ENCODE measurements at regions not wholly inside any gene's neighbourhood (a gene's known extent, or its start where the extent isn't known, plus 50 kb on each side); places are given as distances from the start of the nearest gene placed in this dataset.
"Not testable (repeated sequence)": the region's sequence is repeated elsewhere in the genome, so short reads cannot be mapped to it uniquely, and the experiment has no call there.

DNA sequence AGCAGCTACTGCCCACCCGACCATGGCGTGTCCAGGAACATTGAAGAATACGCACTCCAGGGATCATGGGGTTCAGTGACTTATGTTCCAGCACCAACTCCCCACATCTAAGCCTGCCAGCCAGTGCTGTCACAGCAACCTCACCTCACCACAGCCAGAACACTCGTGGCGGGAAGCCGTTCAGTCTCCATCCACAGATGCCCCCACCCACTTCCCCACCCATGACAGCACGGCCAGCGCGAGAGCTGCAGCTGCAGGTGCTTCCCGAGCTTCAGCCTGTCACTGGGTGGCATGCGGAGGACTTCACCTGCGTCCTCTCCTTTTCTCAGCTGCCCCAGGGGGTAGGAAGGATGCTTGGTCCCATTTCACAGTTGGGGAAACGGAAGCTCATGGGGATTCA is 50.3 kb downstream of the RBFOX3 start:
- Mint-ChIP-seq H3K9me3 (peaks cover 0 to 6% (median under 1%) of the 10 kb centered on the region in 9 donors), H3K27ac (peak overlapping the region in 2 of 10 donors; percentile 21 to 40), H3K4me3 (no peak overlapping the region), H3K36me3 (no peaks in the 10 kb centered on the region), H3K27me3 (peaks cover 24 to 61% (median 48%) of the 10 kb centered on the region in 5 donors), H3K4me1 (peaks cover 0 to 11% (median 4%) of the 10 kb centered on the region in 4 donors)
- POLR2A ChIA-PET = no interaction called here
- DNase-seq (no peak), ATAC-seq (no peak)

GRCh38 chr17:79559111-79559887 is 51.6 kb downstream of the RBFOX3 start:
- no peak for DNase-seq
- peaks cover 23 to 60% (median 53%) of the 10 kb centered on the region in 5 donors for H3K27me3 Mint-ChIP-seq
- H3K9me3 Mint-ChIP-seq = peaks cover 0 to 16% (median 3%) of the 10 kb centered on the region in 9 donors
- ATAC-seq = no peak
- POLR2A ChIA-PET = no interaction called here
- peaks cover 0 to 6% (median 0%) of the 10 kb centered on the region in 3 donors for H3K36me3 Mint-ChIP-seq
- H3K27ac Mint-ChIP-seq = no peak overlapping the region
- H3K4me1 Mint-ChIP-seq = peaks cover 0 to 12% (median 5%) of the 10 kb centered on the region in 4 donors
- H3K4me3 Mint-ChIP-seq = no peak overlapping the region

DNA sequence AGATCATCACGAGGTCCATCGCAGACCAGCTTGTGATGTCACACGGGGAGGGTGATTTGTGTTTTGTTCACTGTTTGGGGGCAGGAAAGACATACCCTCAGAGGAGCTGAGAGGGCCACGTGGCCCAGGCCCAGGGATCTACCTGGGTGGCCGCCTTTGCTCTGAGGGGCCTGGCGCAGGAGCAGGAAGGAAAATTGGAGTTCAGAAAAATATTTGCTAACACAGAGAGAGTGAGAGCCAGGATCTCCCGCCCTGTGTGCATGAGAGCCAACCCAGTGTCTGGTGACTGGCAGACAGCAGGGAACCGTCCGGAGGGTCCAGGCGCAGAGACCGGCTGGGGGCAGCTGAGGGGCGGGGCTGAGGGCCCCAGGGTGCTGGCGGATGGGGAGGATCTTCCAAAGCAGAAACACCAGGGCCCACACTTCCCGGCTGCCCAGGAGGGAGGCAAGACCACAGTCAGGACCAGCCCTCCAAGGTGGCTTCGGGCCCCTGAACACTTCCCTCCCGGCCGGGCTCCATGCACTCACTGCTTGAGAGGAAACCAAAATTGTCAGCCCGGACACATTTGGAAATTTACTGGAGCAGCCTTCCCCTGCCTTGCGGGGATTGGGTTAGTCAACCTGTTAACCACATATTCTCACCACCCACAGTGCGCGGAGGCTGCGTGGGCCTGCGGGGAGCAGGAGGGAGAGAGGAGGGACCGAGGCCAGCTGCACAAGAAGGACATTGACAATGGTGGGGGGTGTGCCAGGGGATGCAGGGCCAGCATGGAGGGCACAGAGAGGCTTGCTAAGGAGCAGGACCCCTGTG is 52.6 kb downstream of the RBFOX3 start:
- Mint-ChIP-seq H3K4me1 (peaks cover 0 to 12% (median 5%) of the 10 kb centered on the region in 4 donors), H3K27ac (no peak overlapping the region), H3K27me3 (peaks cover 17 to 60% (median 45%) of the 10 kb centered on the region in 5 donors), H3K36me3 (peaks cover 0 to 6% (median 0%) of the 10 kb centered on the region in 3 donors), H3K4me3 (no peak overlapping the region), H3K9me3 (peaks cover 0 to 16% (median 2%) of the 10 kb centered on the region in 9 donors)
- POLR2A ChIA-PET = no interaction called here
- DNase-seq (no peak), ATAC-seq (no peak)

GRCh38 chr17:79557276-79558090 is 53.4 kb downstream of the RBFOX3 start:
- Mint-ChIP-seq H3K4me3 (peak overlapping the region in 1 of 10 donors; percentile 14), H3K36me3 (peaks cover 0 to 6% (median 0%) of the 10 kb centered on the region in 3 donors), H3K27ac (no peak overlapping the region), H3K27me3 (peaks cover 16 to 53% (median 43%) of the 10 kb centered on the region in 5 donors), H3K4me1 (peaks cover 0 to 12% (median 5%) of the 10 kb centered on the region in 4 donors), H3K9me3 (peaks cover 0 to 16% (median 2%) of the 10 kb centered on the region in 9 donors)
- DNase-seq (no peak), ATAC-seq (no peak)
- POLR2A ChIA-PET = no interaction called here

GRCh38 chr17:79556271-79556670 is 54.6 kb downstream of the RBFOX3 start:
- ATAC-seq = no peak
- peak overlapping the region in 4 of 10 donors; percentile 27 to 56 (median 41) for H3K4me3 Mint-ChIP-seq
- peak in 1 of 10 donors; percentile 4 for DNase-seq

GRCh38 chr17:79555543-79555942 is 55.3 kb downstream of the RBFOX3 start:
- peak overlapping the region in 1 of 10 donors; percentile 7 for H3K4me3 Mint-ChIP-seq
- H3K36me3 Mint-ChIP-seq = peaks cover 0 to 6% (median 0%) of the 10 kb centered on the region in 3 donors
- H3K27me3 Mint-ChIP-seq = peaks cover 16 to 45% (median 37%) of the 10 kb centered on the region in 5 donors
- POLR2A ChIA-PET = no interaction called here
- H3K9me3 Mint-ChIP-seq = peaks cover 0 to 16% (median 3%) of the 10 kb centered on the region in 9 donors
- ATAC-seq (no peak), DNase-seq (no peak)
- H3K27ac Mint-ChIP-seq = peak overlapping the region in 1 of 10 donors; percentile 11
- peaks cover 0 to 12% (median 5%) of the 10 kb centered on the region in 4 donors for H3K4me1 Mint-ChIP-seq

More at GRCh38 chr17:79556271-79556670, 54.6 kb downstream of the RBFOX3 start:
- POLR2A ChIA-PET = no interaction called here
- Mint-ChIP-seq H3K4me1 (peaks cover 0 to 12% (median 5%) of the 10 kb centered on the region in 4 donors), H3K27ac (peak overlapping the region in 2 of 10 donors; percentile 25 to 70), H3K27me3 (peaks cover 16 to 45% (median 37%) of the 10 kb centered on the region in 5 donors), H3K9me3 (peaks cover 0 to 16% (median 3%) of the 10 kb centered on the region in 9 donors), H3K36me3 (peaks cover 0 to 6% (median 0%) of the 10 kb centered on the region in 3 donors)

DNA sequence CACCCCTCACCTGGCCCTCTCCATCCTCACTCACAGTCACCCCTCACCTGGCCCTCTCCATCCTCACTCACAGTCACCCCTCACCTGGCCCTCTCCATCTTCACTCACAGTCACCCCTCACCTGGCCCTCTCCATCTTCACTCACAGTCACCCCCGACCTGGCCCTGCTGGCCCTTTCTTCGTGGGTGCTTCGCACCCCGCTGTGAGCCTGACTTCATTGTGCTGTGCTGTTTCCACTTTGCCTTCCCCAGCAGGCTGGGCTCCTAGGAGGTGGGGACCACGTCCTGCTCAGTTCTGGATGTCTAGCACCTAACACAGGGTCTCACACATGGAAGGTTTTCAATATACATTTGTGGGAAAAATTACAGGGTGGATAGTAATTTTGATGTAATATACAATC is 56.5 kb downstream of the RBFOX3 start:
- POLR2A ChIA-PET, DNase-seq, ATAC-seq, H3K4me3 Mint-ChIP-seq, H3K36me3 Mint-ChIP-seq, H3K27ac Mint-ChIP-seq: not testable (repeated sequence)
- Mint-ChIP-seq H3K27me3 (peaks cover 14 to 41% (median 30%) of the 10 kb centered on the region in 5 donors), H3K9me3 (peaks cover 0 to 16% (median 3%) of the 10 kb centered on the region in 9 donors), H3K4me1 (peaks cover 0 to 12% (median 5%) of the 10 kb centered on the region in 4 donors)

DNA sequence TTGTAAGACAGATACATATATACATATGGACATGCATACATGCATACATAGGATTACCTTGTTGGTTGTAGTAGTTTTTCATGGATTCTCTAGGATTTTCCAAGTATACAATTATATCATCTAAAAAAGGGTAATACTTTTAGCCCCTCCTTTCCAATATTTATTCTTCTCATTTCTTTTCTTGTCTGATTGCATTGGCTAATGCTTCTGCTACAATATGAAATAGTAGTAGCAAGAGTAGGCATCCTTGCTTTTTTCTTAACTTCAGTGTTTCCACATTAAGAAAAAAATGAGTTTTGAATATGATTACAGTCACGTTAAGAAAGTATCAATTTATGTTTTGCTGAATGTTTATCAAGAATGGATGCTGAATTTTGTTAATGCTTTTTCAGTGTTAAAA is 58.0 kb downstream of the RBFOX3 start:
- Mint-ChIP-seq H3K4me3 (no peak overlapping the region), H3K27ac (no peak overlapping the region), H3K27me3 (peaks cover 10 to 26% (median 20%) of the 10 kb centered on the region in 5 donors), H3K4me1 (peaks cover 0 to 12% (median 5%) of the 10 kb centered on the region in 4 donors), H3K36me3 (peaks cover 0 to 6% (median 0%) of the 10 kb centered on the region in 3 donors), H3K9me3 (peaks cover 0 to 16% (median 3%) of the 10 kb centered on the region in 9 donors)
- POLR2A ChIA-PET = no interaction called here
- no peak for ATAC-seq
- DNase-seq = no peak

DNA sequence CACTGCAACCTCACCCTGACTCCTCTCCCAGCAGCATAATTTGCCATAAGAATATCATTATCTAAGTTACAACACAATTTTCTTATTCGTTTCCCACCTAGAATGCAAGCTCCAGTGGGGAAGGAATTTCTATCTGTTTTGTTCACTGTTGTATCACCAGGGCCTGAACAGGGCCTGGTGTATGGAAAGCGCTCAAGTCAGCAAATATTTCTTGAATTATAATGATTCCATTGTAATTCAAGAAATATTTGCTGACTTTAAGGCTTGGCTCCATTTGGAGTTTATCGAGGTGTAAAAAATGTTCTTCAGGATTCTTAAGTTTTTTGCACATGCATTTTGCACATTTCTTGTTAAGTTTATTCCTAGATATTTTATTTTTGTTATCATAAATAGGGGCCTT is 58.4 kb downstream of the RBFOX3 start:
- H3K27ac Mint-ChIP-seq = no peak overlapping the region
- peaks cover 7 to 21% (median 15%) of the 10 kb centered on the region in 5 donors for H3K27me3 Mint-ChIP-seq
- DNase-seq = no peak
- H3K4me1 Mint-ChIP-seq = peaks cover 0 to 12% (median 5%) of the 10 kb centered on the region in 4 donors
- no peak overlapping the region for H3K4me3 Mint-ChIP-seq
- peaks cover 0 to 6% (median 0%) of the 10 kb centered on the region in 3 donors for H3K36me3 Mint-ChIP-seq
- no peak for ATAC-seq
- peaks cover 0 to 16% (median 3%) of the 10 kb centered on the region in 9 donors for H3K9me3 Mint-ChIP-seq
- POLR2A ChIA-PET = no interaction called here

DNA sequence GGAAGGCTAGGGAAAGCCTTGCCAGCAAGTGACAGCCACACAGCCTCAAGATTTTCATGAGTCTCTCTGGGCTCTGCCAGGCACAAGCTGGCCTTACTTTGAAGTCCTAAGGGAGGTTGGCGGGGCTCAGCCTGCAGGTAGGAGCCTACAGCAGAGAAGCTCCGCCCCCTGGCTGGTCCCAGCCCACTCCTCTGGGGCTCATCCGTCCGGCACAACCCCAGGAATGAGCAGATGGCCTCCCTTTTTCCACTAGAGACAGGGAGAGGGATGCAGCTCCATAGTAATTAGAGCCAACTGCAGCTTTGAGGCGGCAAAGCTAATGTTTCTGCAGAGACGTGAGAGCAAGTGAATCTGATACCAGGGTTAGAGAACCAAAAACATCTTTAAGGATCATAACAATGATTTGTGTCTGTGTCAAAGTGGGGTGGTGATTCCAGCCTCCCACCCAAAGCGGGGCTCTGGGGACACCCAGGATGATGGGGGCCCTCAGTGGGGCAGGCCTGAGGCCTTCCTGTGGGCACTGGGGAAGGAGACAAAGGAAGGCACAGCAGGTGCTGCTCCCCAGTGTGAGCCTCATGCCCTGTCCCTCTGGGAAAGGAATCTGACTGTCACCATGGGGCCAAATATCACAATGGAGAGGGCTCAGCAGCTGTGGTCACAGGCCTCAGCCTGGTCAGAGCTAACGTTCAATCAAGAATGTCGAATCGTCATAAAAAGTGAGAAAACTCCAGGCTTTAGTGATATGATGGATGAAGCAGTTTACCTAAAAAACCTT is 61.5 kb downstream of the RBFOX3 start:
- H3K27me3 Mint-ChIP-seq = peaks cover 0 to 26% (median 12%) of the 10 kb centered on the region in 5 donors

GRCh38 chr17:79548116-79548515 is 62.7 kb downstream of the RBFOX3 start:
- ATAC-seq = no peak
- Mint-ChIP-seq H3K4me1 (no peaks in the 10 kb centered on the region), H3K36me3 (no peaks in the 10 kb centered on the region), H3K4me3 (no peak overlapping the region), H3K27ac (no peak overlapping the region), H3K27me3 (peaks cover 0 to 32% (median 16%) of the 10 kb centered on the region in 5 donors), H3K9me3 (peaks cover 0 to 3% (median 0%) of the 10 kb centered on the region in 9 donors)
- POLR2A ChIA-PET = no interaction called here
- peak in 1 of 10 donors; percentile 35 for DNase-seq

More for the DNA sequence above, 61.5 kb downstream of the RBFOX3 start:
- Mint-ChIP-seq H3K36me3 (no peaks in the 10 kb centered on the region), H3K4me1 (no peaks in the 10 kb centered on the region), H3K27ac (peak overlapping the region in 2 of 10 donors; percentile 46 to 67), H3K4me3 (no peak overlapping the region), H3K9me3 (peaks cover 0 to 3% (median 0%) of the 10 kb centered on the region in 9 donors)
- ATAC-seq = no peak
- peak in 1 of 10 donors; percentile 57 for DNase-seq
- POLR2A ChIA-PET = no interaction called here

All from naive thymus-derived CD8-positive, alpha-beta T cell (primary cell).